ENCODE measurements at regions not wholly inside any gene's neighbourhood (a gene's known extent, or its start where the extent isn't known, plus 50 kb on each side); places are given as distances from the start of the nearest gene placed in this dataset.
"Not testable (repeated sequence)": the region's sequence is repeated elsewhere in the genome, so short reads cannot be mapped to it uniquely, and the experiment has no call there.

DNA sequence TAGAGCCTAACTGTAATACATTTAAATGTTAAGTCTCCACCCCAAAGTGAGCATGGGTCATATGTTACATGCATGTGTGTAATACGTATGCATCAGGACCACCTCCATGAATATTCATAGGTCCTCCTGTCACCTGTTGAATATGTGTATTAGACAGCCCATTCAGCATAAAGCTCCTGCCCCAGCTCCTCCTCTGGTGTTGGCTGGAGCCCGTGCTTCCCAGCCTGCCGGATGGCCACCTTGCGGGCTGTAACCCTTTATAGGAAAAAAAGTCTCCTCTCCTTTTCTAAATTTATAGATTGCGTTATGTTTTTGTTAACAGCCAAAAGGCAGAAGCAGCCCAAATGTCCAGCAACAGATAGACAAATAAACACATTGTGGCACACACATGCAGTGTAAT lies 299.5 kb downstream of the MED10 start:
- Mint-ChIP-seq H3K4me3 (ENCODE audit: unreplicated experiment) (no peak overlapping the region), H3K36me3 (ENCODE audit: unreplicated experiment) (no peaks in the 10 kb centered on the region), H3K9me3 (ENCODE audit: unreplicated experiment) (peaks cover 2% of the 10 kb centered on the region), H3K27me3 (ENCODE audit: unreplicated experiment) (peaks cover 7% of the 10 kb centered on the region), H3K4me1 (ENCODE audit: low read depth, unreplicated experiment) (peaks cover 4% of the 10 kb centered on the region), H3K27ac (ENCODE audit: unreplicated experiment) (no peak overlapping the region)
- no peak for DNase-seq
- TF ChIP-seq, protein P1, sequence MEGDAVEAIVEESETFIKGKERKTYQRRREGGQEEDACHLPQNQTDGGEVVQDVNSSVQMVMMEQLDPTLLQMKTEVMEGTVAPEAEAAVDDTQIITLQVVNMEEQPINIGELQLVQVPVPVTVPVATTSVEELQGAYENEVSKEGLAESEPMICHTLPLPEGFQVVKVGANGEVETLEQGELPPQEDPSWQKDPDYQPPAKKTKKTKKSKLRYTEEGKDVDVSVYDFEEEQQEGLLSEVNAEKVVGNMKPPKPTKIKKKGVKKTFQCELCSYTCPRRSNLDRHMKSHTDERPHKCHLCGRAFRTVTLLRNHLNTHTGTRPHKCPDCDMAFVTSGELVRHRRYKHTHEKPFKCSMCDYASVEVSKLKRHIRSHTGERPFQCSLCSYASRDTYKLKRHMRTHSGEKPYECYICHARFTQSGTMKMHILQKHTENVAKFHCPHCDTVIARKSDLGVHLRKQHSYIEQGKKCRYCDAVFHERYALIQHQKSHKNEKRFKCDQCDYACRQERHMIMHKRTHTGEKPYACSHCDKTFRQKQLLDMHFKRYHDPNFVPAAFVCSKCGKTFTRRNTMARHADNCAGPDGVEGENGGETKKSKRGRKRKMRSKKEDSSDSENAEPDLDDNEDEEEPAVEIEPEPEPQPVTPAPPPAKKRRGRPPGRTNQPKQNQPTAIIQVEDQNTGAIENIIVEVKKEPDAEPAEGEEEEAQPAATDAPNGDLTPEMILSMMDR (IDR thresholded peaks at IDR 0.05; ENCODE audit: partially characterized antibody, unreplicated experiment), result no peak

DNA sequence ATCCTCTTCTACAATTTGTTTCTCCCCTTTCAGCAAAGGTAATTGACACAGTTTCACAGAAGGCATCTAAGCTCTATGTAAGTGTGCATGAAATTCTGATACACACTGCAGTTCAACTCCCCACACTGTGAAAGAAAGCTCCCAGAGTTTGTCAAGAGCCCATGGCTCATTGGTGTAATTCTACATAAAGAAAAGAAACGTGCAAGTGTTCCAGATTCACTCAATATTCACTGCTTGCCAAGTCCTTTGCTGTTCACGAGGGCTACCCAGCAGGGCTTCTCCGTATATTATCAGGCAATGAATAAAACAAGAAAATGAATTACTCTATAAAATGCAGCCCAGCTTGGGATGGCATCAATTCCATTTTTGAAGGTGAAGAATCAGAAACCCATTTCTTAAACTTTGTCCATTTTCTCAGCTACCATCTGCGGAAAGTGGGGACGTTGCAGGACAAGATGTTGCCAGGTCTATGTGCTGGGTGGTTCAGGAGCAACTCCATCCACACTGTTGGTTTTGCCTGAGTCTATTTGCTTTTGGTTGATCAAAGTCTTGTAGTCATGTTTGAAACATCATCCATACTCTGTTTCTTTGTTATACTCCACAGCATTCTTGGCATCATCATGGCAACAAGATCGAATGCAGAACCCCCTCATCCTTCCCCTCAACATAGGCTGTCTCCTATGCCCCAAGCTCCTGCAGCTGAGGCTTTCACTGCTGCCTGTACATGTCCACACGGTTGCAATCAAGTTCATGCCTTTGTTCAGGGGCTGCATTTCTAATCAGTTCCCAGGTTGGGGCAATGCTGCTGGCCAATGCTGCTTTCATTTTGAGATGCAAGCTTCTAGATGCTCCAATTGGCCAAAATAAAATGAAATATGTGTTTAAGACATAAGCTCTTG lies 301.8 kb downstream of the MED10 start:
- TF ChIP-seq, protein P1 (IDR thresholded peaks at IDR 0.05; ENCODE audit: partially characterized antibody, unreplicated experiment), result no peak
- peaks cover 2% of the 10 kb centered on the region for H3K4me1 Mint-ChIP-seq (ENCODE audit: low read depth, unreplicated experiment)
- H3K27me3 Mint-ChIP-seq (ENCODE audit: unreplicated experiment), result peaks cover 7% of the 10 kb centered on the region
- H3K9me3 Mint-ChIP-seq (ENCODE audit: unreplicated experiment), result peaks cover 2% of the 10 kb centered on the region
- H3K27ac Mint-ChIP-seq (ENCODE audit: unreplicated experiment), result no peak overlapping the region
- no peak for DNase-seq
- no peaks in the 10 kb centered on the region for H3K36me3 Mint-ChIP-seq (ENCODE audit: unreplicated experiment)
- H3K4me3 Mint-ChIP-seq (ENCODE audit: unreplicated experiment), result no peak overlapping the region

DNA sequence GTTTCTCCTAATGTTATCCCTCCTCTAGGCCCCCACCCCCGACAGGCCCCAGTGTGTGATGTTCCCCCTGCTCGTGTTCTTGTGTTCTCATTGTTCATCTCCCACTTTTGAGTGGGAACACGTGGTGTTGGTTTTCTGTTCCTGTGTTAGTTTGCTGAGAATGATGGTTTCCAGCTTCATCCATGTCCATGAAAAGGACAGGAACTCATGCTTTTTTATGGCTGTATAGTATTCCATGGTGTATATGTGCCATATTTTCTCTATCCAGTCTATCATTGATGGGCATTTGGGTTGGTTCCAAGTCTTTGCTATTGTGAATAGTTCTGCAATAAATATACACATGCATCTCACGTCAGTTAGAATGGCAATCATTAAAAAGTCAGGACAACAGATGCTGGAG lies 305.9 kb downstream of the MED10 start:
- not testable (repeated sequence) for H3K27ac Mint-ChIP-seq (ENCODE audit: unreplicated experiment); H3K4me1 Mint-ChIP-seq (ENCODE audit: low read depth, unreplicated experiment); H3K27me3 Mint-ChIP-seq (ENCODE audit: unreplicated experiment); H3K4me3 Mint-ChIP-seq (ENCODE audit: unreplicated experiment); DNase-seq; H3K9me3 Mint-ChIP-seq (ENCODE audit: unreplicated experiment); H3K36me3 Mint-ChIP-seq (ENCODE audit: unreplicated experiment)

DNA sequence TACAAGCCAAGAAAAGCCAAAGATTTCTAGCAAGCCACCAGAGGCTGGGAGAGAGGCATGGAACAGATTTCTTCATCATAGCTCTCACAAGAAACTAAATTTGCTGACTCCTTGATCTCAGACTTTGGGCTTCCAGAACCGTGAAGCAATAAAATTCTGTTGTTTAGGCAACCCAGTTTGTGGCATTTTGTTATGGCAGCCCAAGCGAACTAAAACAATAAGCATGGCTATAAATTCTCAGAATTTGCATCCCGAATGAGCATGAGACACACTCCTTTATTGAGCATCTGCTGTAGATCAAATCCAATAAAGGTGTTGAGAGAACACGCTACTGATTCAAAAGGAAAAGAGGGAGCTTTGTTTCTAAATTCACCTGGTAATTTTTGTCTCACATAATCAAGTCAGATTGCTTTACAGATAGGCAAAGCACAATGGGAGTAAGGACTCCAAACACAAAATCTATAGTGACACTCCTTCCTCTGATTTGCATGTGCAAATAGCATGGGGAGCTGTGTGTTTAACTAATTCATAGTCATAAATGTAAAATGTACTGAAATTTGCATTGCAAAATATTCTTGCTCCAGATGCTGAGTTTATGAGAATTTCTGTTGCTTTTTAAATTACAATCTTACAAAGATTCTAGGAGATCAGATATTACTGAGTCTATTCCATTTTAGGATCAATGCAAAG lies 308.7 kb downstream of the MED10 start:
- H3K27me3 Mint-ChIP-seq (ENCODE audit: unreplicated experiment), result no peaks in the 10 kb centered on the region
- H3K4me3 Mint-ChIP-seq (ENCODE audit: unreplicated experiment), result no peak overlapping the region
- no peaks in the 10 kb centered on the region for H3K36me3 Mint-ChIP-seq (ENCODE audit: unreplicated experiment)
- no peak overlapping the region for H3K27ac Mint-ChIP-seq (ENCODE audit: unreplicated experiment)
- H3K4me1 Mint-ChIP-seq (ENCODE audit: low read depth, unreplicated experiment), result peaks cover 2% of the 10 kb centered on the region
- no peak for DNase-seq
- TF ChIP-seq, protein P1 (IDR thresholded peaks at IDR 0.05; ENCODE audit: partially characterized antibody, unreplicated experiment), result no peak
- peaks cover 4% of the 10 kb centered on the region for H3K9me3 Mint-ChIP-seq (ENCODE audit: unreplicated experiment)

DNA sequence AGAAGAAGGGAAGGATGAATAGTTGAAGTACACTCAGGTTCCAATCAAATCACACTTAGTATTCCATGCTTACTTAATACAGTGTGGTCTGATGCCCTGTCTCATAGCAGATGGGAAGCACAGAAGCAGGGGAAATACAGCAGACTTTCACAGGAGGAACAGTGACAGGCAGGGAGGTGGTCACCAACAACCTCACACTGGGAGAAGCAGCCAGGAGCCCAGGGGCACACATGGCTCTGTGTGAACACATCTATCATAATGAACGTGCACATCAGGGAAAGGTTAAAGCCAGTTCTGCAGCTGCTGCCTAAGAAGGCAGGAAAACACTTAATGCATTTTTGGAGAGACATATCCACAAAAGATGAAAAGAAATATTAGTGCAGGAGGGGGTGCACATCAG lies 312.3 kb downstream of the MED10 start:
- Mint-ChIP-seq H3K36me3 (ENCODE audit: unreplicated experiment) (no peaks in the 10 kb centered on the region), H3K9me3 (ENCODE audit: unreplicated experiment) (peaks cover 4% of the 10 kb centered on the region), H3K4me3 (ENCODE audit: unreplicated experiment) (no peak overlapping the region), H3K4me1 (ENCODE audit: low read depth, unreplicated experiment) (peaks cover 2% of the 10 kb centered on the region), H3K27ac (ENCODE audit: unreplicated experiment) (peak overlapping the region; percentile 33), H3K27me3 (ENCODE audit: unreplicated experiment) (peaks cover 1% of the 10 kb centered on the region)
- DNase-seq, result no peak
- TF ChIP-seq, protein P1 (IDR thresholded peaks at IDR 0.05; ENCODE audit: partially characterized antibody, unreplicated experiment), result no peak

Measured in glutamatergic neuron (in vitro differentiated cells).